H9 (cell line): ENCODE measurements at regions not wholly inside any gene's neighbourhood (a gene's known extent, or its start where the extent isn't known, plus 50 kb on each side); places are given as distances from the start of the nearest gene placed in this dataset.

ENCODE experiments used
- DNase-seq: peaks from one replicate; pipeline ENCODE4 v3.0.0-alpha.2; 2017
- H2AFZ ChIP-seq: one replicate; pipeline ENCODE4 v1.6.1; 2013; ENCODE audit warnings: mild to moderate bottlenecking, low read length, control low read depth, moderate library complexity
- H2AK5ac ChIP-seq: 2 replicates; pipeline ENCODE4 v1.6.1; 2013; ENCODE audit warnings: low read length, control low read depth, mixed read lengths; ENCODE audit not compliant: insufficient read length
- H2BK120ac ChIP-seq: one replicate; pipeline ENCODE4 v1.6.1; 2013; ENCODE audit warnings: low read depth, mild to moderate bottlenecking, low read length, control low read depth, inconsistent platforms; ENCODE audit not compliant: poor library complexity, severe bottlenecking
- H2BK12ac ChIP-seq: 2 replicates; pipeline ENCODE4 v1.6.1; 2013; ENCODE audit warnings: low read length, control low read depth, mixed read lengths, low read depth; ENCODE audit not compliant: insufficient read length
- H2BK15ac ChIP-seq: 2 replicates; pipeline ENCODE4 v1.6.1; 2013; ENCODE audit warnings: low read depth, low read length, control low read depth
- H2BK20ac ChIP-seq: one replicate; pipeline ENCODE4 v1.6.1; 2013; ENCODE audit warnings: low read depth, mild to moderate bottlenecking, low read length, control low read depth, inconsistent platforms; ENCODE audit not compliant: poor library complexity, severe bottlenecking
- H2BK5ac ChIP-seq: 2 replicates; pipeline ENCODE4 v1.6.1; 2013; ENCODE audit warnings: low read length, control low read depth, mixed read lengths; ENCODE audit not compliant: insufficient read length
- H3K14ac ChIP-seq: 2 replicates; pipeline ENCODE4 v1.6.1; 2013; ENCODE audit warnings: low read length, control low read depth; ENCODE audit not compliant: insufficient read depth
- H3K18ac ChIP-seq: 2 replicates; pipeline ENCODE4 v1.6.1; 2013; ENCODE audit warnings: low read depth, mild to moderate bottlenecking, mixed read lengths, low read length, control low read depth; ENCODE audit not compliant: insufficient read length
- H3K23ac ChIP-seq: 2 replicates; pipeline ENCODE4 v1.6.1; 2013; ENCODE audit warnings: low read length, control low read depth, mixed read lengths, low read depth; ENCODE audit not compliant: insufficient read length
- H3K23me2 ChIP-seq: 2 replicates; pipeline ENCODE4 v1.6.1; 2013; ENCODE audit warnings: low read depth, mild to moderate bottlenecking, mixed read lengths, low read length, control low read depth; ENCODE audit not compliant: insufficient read length, poor library complexity, severe bottlenecking
- H3K27ac ChIP-seq: 2 replicates; pipeline ENCODE4 v1.5.1; 2013; ENCODE audit warnings: low read length, control low read depth, mixed read lengths, low read depth; ENCODE audit not compliant: insufficient read length
- H3K27me3 ChIP-seq: 2 replicates; pipeline ENCODE4 v1.6.1; 2013; ENCODE audit warnings: low read length, control low read depth, inconsistent platforms; ENCODE audit not compliant: insufficient read depth
- H3K4ac ChIP-seq: 2 replicates; pipeline ENCODE4 v1.6.1; 2013; ENCODE audit warnings: low read depth, mild to moderate bottlenecking, control low read depth, inconsistent platforms, low read length, moderate library complexity
- H3K4me1 ChIP-seq: 2 replicates; pipeline ENCODE4 v1.6.1; 2013; ENCODE audit warnings: low read length, control low read depth, inconsistent platforms; ENCODE audit not compliant: insufficient read depth
- H3K4me2 ChIP-seq: 2 replicates; pipeline ENCODE4 v1.6.1; 2013; ENCODE audit warnings: low read length, control low read depth, mixed read lengths; ENCODE audit not compliant: insufficient read length, insufficient read depth
- H3K56ac ChIP-seq: 2 replicates; pipeline ENCODE4 v1.6.1; 2013; ENCODE audit warnings: low read depth, mild to moderate bottlenecking, mixed read lengths, low read length, control low read depth; ENCODE audit not compliant: insufficient read length
- H3K79me1 ChIP-seq: 2 replicates; pipeline ENCODE4 v1.6.1; 2013; ENCODE audit warnings: low read depth, mild to moderate bottlenecking, moderate library complexity, low read length, control low read depth, inconsistent platforms; ENCODE audit not compliant: insufficient read depth, poor library complexity, severe bottlenecking
- H3K79me2 ChIP-seq: 2 replicates; pipeline ENCODE4 v1.6.1; 2013; ENCODE audit warnings: low read length, control low read depth, inconsistent platforms; ENCODE audit not compliant: insufficient read depth
- H3K9ac ChIP-seq: 2 replicates; pipeline ENCODE4 v1.6.1; 2013; ENCODE audit warnings: low read length, control low read depth, mixed read lengths; ENCODE audit not compliant: insufficient read length; ENCODE audit errors: extremely low read depth
- H3K9me3 ChIP-seq: one replicate; pipeline ENCODE4 v1.6.1; 2013; ENCODE audit warnings: low read depth, low read length, inconsistent platforms; ENCODE audit not compliant: control insufficient read depth
- H3T11ph ChIP-seq: one replicate; pipeline ENCODE4 v1.6.1; 2013; ENCODE audit warnings: mild to moderate bottlenecking, low read length, control low read depth, inconsistent platforms
- H4K20me1 ChIP-seq: one replicate; pipeline ENCODE4 v1.6.1; 2013; ENCODE audit not compliant: control insufficient read depth, insufficient read length, insufficient read depth
- H4K5ac ChIP-seq: 2 replicates; pipeline ENCODE4 v1.6.1; 2013; ENCODE audit warnings: low read depth, mild to moderate bottlenecking, mixed read lengths, low read length, control low read depth; ENCODE audit not compliant: insufficient read length
- H4K8ac ChIP-seq: replicated peaks from 2 replicates; pipeline ENCODE4 v1.6.1; 2013; ENCODE audit warnings: low read length, control low read depth, mixed read lengths, low read depth; ENCODE audit not compliant: insufficient read length
- H4K91ac ChIP-seq: 2 replicates; pipeline ENCODE4 v1.6.1; 2013; ENCODE audit warnings: low read depth, mild to moderate bottlenecking, moderate library complexity, mixed read lengths, low read length, control low read depth; ENCODE audit not compliant: insufficient read length
- H3K27ac Mint-ChIP-seq, 3 experiments: 2 replicates in 2 of 3; 3 replicates in 1 of 3; pipeline ENCODE4 v1.8.0; 2020 to 2021; ENCODE audit warnings: mixed read lengths in 3 of 3, mild to moderate bottlenecking in 1 of 3, moderate library complexity in 1 of 3
- H3K27me3 Mint-ChIP-seq: 2 replicates; pipeline ENCODE4 v1.8.0; 2021; ENCODE audit warnings: low read depth, mild to moderate bottlenecking, moderate library complexity, mixed read lengths
- H3K36me3 Mint-ChIP-seq, 3 experiments: 2 replicates in 2 of 3; 3 replicates in 1 of 3; pipeline ENCODE4 v1.8.0; 2020 to 2021; ENCODE audit warnings: low read depth in 3 of 3, mixed read lengths in 3 of 3; ENCODE audit not compliant: insufficient read depth in 1 of 3
- H3K4me1 Mint-ChIP-seq, 2 experiments: 2 replicates each; pipeline ENCODE4 v1.8.0; 2020; ENCODE audit warnings: mixed read lengths in 2 of 2
- H3K4me3 Mint-ChIP-seq, 2 experiments: 2 replicates in 1 of 2; 3 replicates in 1 of 2; pipeline ENCODE4 v1.8.0; 2020 to 2021; ENCODE audit warnings: mild to moderate bottlenecking in 2 of 2, mixed read lengths in 2 of 2, moderate library complexity in 1 of 2
- H3K9me3 Mint-ChIP-seq, 2 experiments: 2 replicates in 1 of 2; 3 replicates in 1 of 2; pipeline ENCODE4 v1.8.0; 2020; ENCODE audit warnings: mild to moderate bottlenecking in 2 of 2, mixed read lengths in 2 of 2, moderate library complexity in 1 of 2
- WGBS: extraction: QIAGEN DNeasy Blood & Tissue Kit; methylation state at CpG from one replicate; pipeline ENCODE4 v1.1.7; 2013; ENCODE audit warnings: missing lambda C conversion rate, low lambda C conversion rate, mixed read lengths; ENCODE audit not compliant: insufficient read length; ENCODE audit errors: extremely low coverage; 5-methylcytosine and 5-hydroxymethylcytosine counted together
- TF ChIP-seq, protein P1 (sequence below): fragments of 200-600 bp; sonication (generic); conservative IDR thresholded peaks from 3 replicates; pipeline ENCODE4 v1.8.0; 2021; ENCODE audit warnings: antibody characterized with exemption, mild to moderate bottlenecking

DNA sequence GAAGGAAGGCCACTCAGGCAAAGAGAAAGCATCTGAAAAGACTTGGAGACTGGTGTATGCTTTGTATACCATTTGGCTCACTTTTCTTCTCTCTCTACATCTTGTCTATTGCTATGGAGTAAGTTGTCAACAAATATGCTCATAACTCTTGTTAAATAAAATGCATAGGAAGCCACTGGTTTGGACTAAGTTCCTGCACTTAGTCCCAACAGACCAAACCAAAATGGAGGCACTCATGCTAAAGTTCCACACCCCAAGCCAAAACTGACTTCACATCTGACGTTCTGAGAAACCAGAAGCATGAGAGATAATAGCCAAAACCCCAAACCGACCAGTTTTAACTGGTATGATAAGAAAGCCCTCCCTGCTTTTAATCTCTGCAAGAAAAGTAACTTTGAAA, 135.3 kb upstream of the LYPLAL1 start:
- Histone ChIP-seq H3T11ph (no peak overlapping the region), H3K56ac (no peak overlapping the region), H3K79me1 (no peaks in the 10 kb centered on the region), H3K27ac (no peak overlapping the region), H2BK20ac (no peak overlapping the region), H2BK12ac (no peak overlapping the region), H3K18ac (no peak overlapping the region), H3K14ac (no peak overlapping the region), H3K9me3 (no peaks in the 10 kb centered on the region), H3K23me2 (no peaks in the 10 kb centered on the region), H2AK5ac (no peak overlapping the region), H4K8ac (no peak overlapping the region), H2BK5ac (no peak overlapping the region), H2BK15ac (no peak overlapping the region), H3K9ac (no peak overlapping the region), H2BK120ac (no peak overlapping the region), H3K79me2 (no peaks in the 10 kb centered on the region), H3K4ac (no peak overlapping the region), H3K27me3 (no peaks in the 10 kb centered on the region), H4K91ac (no peak overlapping the region), H4K20me1 (no peaks in the 10 kb centered on the region), H3K4me1 (no peaks in the 10 kb centered on the region), H3K23ac (no peak overlapping the region), H2AFZ (no peak overlapping the region), H3K4me2 (no peak overlapping the region), H4K5ac (no peak overlapping the region)
- TF ChIP-seq, protein P1, sequence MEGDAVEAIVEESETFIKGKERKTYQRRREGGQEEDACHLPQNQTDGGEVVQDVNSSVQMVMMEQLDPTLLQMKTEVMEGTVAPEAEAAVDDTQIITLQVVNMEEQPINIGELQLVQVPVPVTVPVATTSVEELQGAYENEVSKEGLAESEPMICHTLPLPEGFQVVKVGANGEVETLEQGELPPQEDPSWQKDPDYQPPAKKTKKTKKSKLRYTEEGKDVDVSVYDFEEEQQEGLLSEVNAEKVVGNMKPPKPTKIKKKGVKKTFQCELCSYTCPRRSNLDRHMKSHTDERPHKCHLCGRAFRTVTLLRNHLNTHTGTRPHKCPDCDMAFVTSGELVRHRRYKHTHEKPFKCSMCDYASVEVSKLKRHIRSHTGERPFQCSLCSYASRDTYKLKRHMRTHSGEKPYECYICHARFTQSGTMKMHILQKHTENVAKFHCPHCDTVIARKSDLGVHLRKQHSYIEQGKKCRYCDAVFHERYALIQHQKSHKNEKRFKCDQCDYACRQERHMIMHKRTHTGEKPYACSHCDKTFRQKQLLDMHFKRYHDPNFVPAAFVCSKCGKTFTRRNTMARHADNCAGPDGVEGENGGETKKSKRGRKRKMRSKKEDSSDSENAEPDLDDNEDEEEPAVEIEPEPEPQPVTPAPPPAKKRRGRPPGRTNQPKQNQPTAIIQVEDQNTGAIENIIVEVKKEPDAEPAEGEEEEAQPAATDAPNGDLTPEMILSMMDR = no peak
- Mint-ChIP-seq H3K27ac (no peak overlapping the region), H3K36me3 (peaks cover 4 to 11% (median 6%) of the 10 kb centered on the region in 3 experiments; a peak in 5 of 7 replicates), H3K4me1 (0 out of 4 replicates have a peak, but pooled peaks cover 0 to 3% of the 10 kb centered on the region in 2 experiments), H3K27me3 (no peaks in the 10 kb centered on the region), H3K9me3 (peaks cover 12 to 15% of the 10 kb centered on the region in 2 experiments), H3K4me3 (no peak overlapping the region)
- no CpG with 5 or more reads among the region's 2 CpGs for WGBS
- DNase-seq = no peak
